ENCODE measurements at regions not wholly inside any gene's neighbourhood (a gene's known extent, or its start where the extent isn't known, plus 50 kb on each side); places are given as distances from the start of the nearest gene placed in this dataset.

- Histone ChIP-seq H3K9me3 (ENCODE audit: control insufficient read depth, insufficient read depth, low read length) (no peaks in the 10 kb centered on the region), H4K20me1 (ENCODE audit: insufficient read depth, low read length) (no peaks in the 10 kb centered on the region), H3K4ac (ENCODE audit: low read depth, low read length) (no peak overlapping the region), H4K5ac (ENCODE audit: low read depth, low read length) (no peak overlapping the region), H2BK20ac (ENCODE audit: low read depth, low read length) (no peak overlapping the region), H2BK120ac (ENCODE audit: low read depth, low read length) (no peak overlapping the region), H3K4me1 (ENCODE audit: control insufficient read depth, insufficient read depth, low read length) (no peaks in the 10 kb centered on the region), H3K27me3 (ENCODE audit: control insufficient read depth, insufficient read depth, low read length) (peaks cover 28% of the 10 kb centered on the region), H2AFZ (replicated peaks; ENCODE audit: low read length, poor library complexity) (no peak overlapping the region), H3K79me1 (ENCODE audit: low read depth in 1 of 2, low read length in 2 of 2) (no peaks in the 10 kb centered on the region), H3K56ac (ENCODE audit: extremely low read depth, insufficient read depth, low read length) (no peak overlapping the region), H3K27ac (ENCODE audit: insufficient read depth, low read length) (no peak overlapping the region), H3K14ac (replicated peaks; ENCODE audit: low read depth, low read length) (no peak overlapping the region), H3K4me3 (ENCODE audit: insufficient read depth, low read depth, low read length) (no peak overlapping the region), H4K91ac (ENCODE audit: insufficient read depth, low read depth, low read length) (no peak overlapping the region), H3K4me2 (ENCODE audit: low read depth, low read length) (no peak overlapping the region), H2AK5ac (ENCODE audit: low read depth, low read length) (no peak overlapping the region), H3K18ac (ENCODE audit: low read depth, low read length) (no peak overlapping the region), H3K9ac (ENCODE audit: low read depth, low read length) (no peak overlapping the region), H2AK9ac (replicated peaks; ENCODE audit: low read depth, low read length, poor library complexity) (no peak overlapping the region), H2BK15ac (ENCODE audit: low read depth, low read length) (no peak overlapping the region), H3K9me1 (ENCODE audit: insufficient read depth, low read length) (0 out of 2 replicates have a peak, but pooled peaks cover 3% of the 10 kb centered on the region), H3K36me3 (ENCODE audit: control insufficient read depth, insufficient read depth, low read length) (no peaks in the 10 kb centered on the region), H2BK5ac (ENCODE audit: low read depth, low read length, poor library complexity, severe bottlenecking) (no peak overlapping the region), H4K8ac (ENCODE audit: low read depth in 2 of 2, low read length in 2 of 2) (no peak overlapping the region), H3K23ac (ENCODE audit: low read depth, low read length) (no peak overlapping the region)
- BruUV-seq (replicated peaks) = no TSS peak
- in situ Hi-C loops (cut with MboI; ENCODE audit: low sequenced_read_pairs) (no loop called here), dilution Hi-C loops (cut with HindIII; ENCODE audit: low sequenced_read_pairs, unreplicated experiment) (no loop called here), intact Hi-C loops (cut with micrococcal nuclease) (no loop called here)
- CTCF ChIA-PET = interaction anchor here (1.0 kb wide), 1 partner anchor 9 kb away, joined by 8 read pairs; no protein-coding TSS in a partner anchor
- ATAC-seq (ENCODE audit: low read depth) (no peak), DNase-seq (no peak)
- no CpG with 5 or more reads among the region's 5 CpGs for WGBS, 2 experiments (ENCODE audit: extremely low coverage in 2 of 2, insufficient read length in 1 of 2)
- TF ChIP-seq BHLHE40 (IDR thresholded peaks at IDR 0.05; ENCODE audit: low read depth, low read length) = no peak
- POLR2A ChIA-PET (ENCODE audit: unreplicated experiment) = no interaction called here
Observed at GRCh38 chr1:223472057-223472456, 78.8 kb downstream of the CCDC185 start.

All from IMR-90 (cell line).